ENCODE measurements at regions not wholly inside any gene's neighbourhood (a gene's known extent, or its start where the extent isn't known, plus 50 kb on each side); places are given as distances from the start of the nearest gene placed in this dataset.
"Not testable (repeated sequence)": the region's sequence is repeated elsewhere in the genome, so short reads cannot be mapped to it uniquely, and the experiment has no call there.

GRCh38 chr4:156293657-156294297 lies 340.1 kb upstream of the CTSO start:
- TF ChIP-seq POLR2AphosphoS5 (IDR thresholded peaks at IDR 0.05; ENCODE audit: insufficient read depth in 1 of 2, low read depth in 1 of 2) (no peak), POLR2A (IDR thresholded peaks at IDR 0.05) (no peak), CTCF (IDR thresholded peaks at IDR 0.05) (no peak)
- intact Hi-C loops (cut with DNase I), result no loop called here
- no peak overlapping the region for H3K27ac ChIP-seq

GRCh38 chr4:156291317-156291716 lies 337.7 kb upstream of the CTSO start:
- DNase-seq (ENCODE audit: extremely low spot score in 2 of 2), result no peak
- no peaks in the 10 kb centered on the region for H3K27me3 ChIP-seq
- H3K9me3 ChIP-seq, result no peaks in the 10 kb centered on the region
- TF ChIP-seq POLR2A (IDR thresholded peaks at IDR 0.05) (no peak), POLR2AphosphoS5 (IDR thresholded peaks at IDR 0.05; ENCODE audit: insufficient read depth in 1 of 2, low read depth in 1 of 2) (no peak), CTCF (IDR thresholded peaks at IDR 0.05) (no peak)
- no peaks in the 10 kb centered on the region for H3K36me3 ChIP-seq
- no peaks in the 10 kb centered on the region for H3K4me1 ChIP-seq
- H3K4me3 ChIP-seq, result no peak overlapping the region
- intact Hi-C loops (cut with DNase I), result no loop called here
- no peak overlapping the region for H3K27ac ChIP-seq

More at GRCh38 chr4:156293657-156294297, 340.1 kb upstream of the CTSO start:
- DNase-seq (ENCODE audit: extremely low spot score in 2 of 2), result no peak
- H3K9me3 ChIP-seq, result no peaks in the 10 kb centered on the region
- H3K27me3 ChIP-seq, result no peaks in the 10 kb centered on the region
- H3K4me1 ChIP-seq, result no peaks in the 10 kb centered on the region
- H3K4me3 ChIP-seq, result no peak overlapping the region
- no peaks in the 10 kb centered on the region for H3K36me3 ChIP-seq

- no peak for DNase-seq (ENCODE audit: extremely low spot score in 2 of 2)
- TF ChIP-seq CTCF (IDR thresholded peaks at IDR 0.05), result no peak
- no peak for TF ChIP-seq POLR2AphosphoS5 (IDR thresholded peaks at IDR 0.05; ENCODE audit: insufficient read depth in 1 of 2, low read depth in 1 of 2)
- no peak for TF ChIP-seq POLR2A (IDR thresholded peaks at IDR 0.05)
- intact Hi-C loops (cut with DNase I), result no loop called here
- Histone ChIP-seq H3K27ac (no peak overlapping the region), H3K9me3 (no peaks in the 10 kb centered on the region), H3K27me3 (no peaks in the 10 kb centered on the region), H3K36me3 (no peaks in the 10 kb centered on the region), H3K4me3 (no peak overlapping the region), H3K4me1 (no peaks in the 10 kb centered on the region)
Measured at GRCh38 chr4:156290811-156291210, 337.1 kb upstream of the CTSO start.

- intact Hi-C loops (cut with DNase I); H3K9me3 ChIP-seq: not testable (repeated sequence)
Measured at GRCh38 chr4:156290026-156290425, 336.4 kb upstream of the CTSO start.

GRCh38 chr4:156280686-156281085 lies 327.0 kb upstream of the CTSO start:
- TF ChIP-seq POLR2AphosphoS5 (IDR thresholded peaks at IDR 0.05; ENCODE audit: insufficient read depth in 1 of 2, low read depth in 1 of 2) (no peak), CTCF (IDR thresholded peaks at IDR 0.05) (no peak), POLR2A (IDR thresholded peaks at IDR 0.05) (no peak)
- intact Hi-C loops (cut with DNase I), result no loop called here
- Histone ChIP-seq H3K9me3 (no peaks in the 10 kb centered on the region), H3K4me1 (no peaks in the 10 kb centered on the region), H3K27me3 (no peaks in the 10 kb centered on the region), H3K36me3 (no peaks in the 10 kb centered on the region), H3K27ac (no peak overlapping the region), H3K4me3 (no peak overlapping the region)
- DNase-seq (ENCODE audit: extremely low spot score in 2 of 2), result no peak

More at GRCh38 chr4:156290026-156290425, 336.4 kb upstream of the CTSO start:
- not testable (repeated sequence) for DNase-seq (ENCODE audit: extremely low spot score in 2 of 2); H3K4me1 ChIP-seq; H3K27ac ChIP-seq; H3K27me3 ChIP-seq; H3K36me3 ChIP-seq; H3K4me3 ChIP-seq
